ENCODE measurements at regions not wholly inside any gene's neighbourhood (a gene's known extent, or its start where the extent isn't known, plus 50 kb on each side); places are given as distances from the start of the nearest gene placed in this dataset.

GRCh38 chr11:80328774-80329173 is 887.9 kb upstream of the TENM4 start:
- no peaks in the 10 kb centered on the region for H3K36me3 ChIP-seq (ENCODE audit: control insufficient read depth in 2 of 2, extremely low read depth in 1 of 2, insufficient read depth in 2 of 2, low read length in 2 of 2)
- H3K4me1 ChIP-seq (ENCODE audit: control insufficient read depth, extremely low read depth, insufficient read depth, low read length), result peaks cover 15% of the 10 kb centered on the region
- FAIRE-seq (no peak), DNase-seq (ENCODE audit: low read depth, low spot score) (no peak)
- intact Hi-C loops (cut with micrococcal nuclease), result no loop called here
- ChIA-PET POLR2A (no interaction called here), CTCF (no interaction called here)
- no peaks in the 10 kb centered on the region for H4K20me1 ChIP-seq (replicated peaks; ENCODE audit: control insufficient read depth, extremely low read depth, insufficient read depth, low read length)
- H3K79me2 ChIP-seq (ENCODE audit: control insufficient read depth, insufficient read depth, low read length), result no peaks in the 10 kb centered on the region
- no peak overlapping the region for H3K27ac ChIP-seq (ENCODE audit: insufficient read depth, low read depth, low read length)
- H3K9me1 ChIP-seq (replicated peaks; ENCODE audit: control insufficient read depth, extremely low read depth, insufficient read depth, low read length), result no peaks in the 10 kb centered on the region
- H3K4me3 ChIP-seq (replicated peaks in 1 of 3; ENCODE audit: insufficient read depth in 1 of 3, low read depth in 1 of 3, low read length in 3 of 3), result no peak overlapping the region
- TF ChIP-seq POLR2AphosphoS5 (IDR thresholded peaks at IDR 0.05; ENCODE audit: insufficient read depth, low read depth, low read length), result no peak
- TF ChIP-seq MAX (IDR thresholded peaks at IDR 0.05; ENCODE audit: insufficient read depth, insufficient read length), result no peak
- no peak for TF ChIP-seq EZH2 (IDR thresholded peaks at IDR 0.05; ENCODE audit: borderline replicate concordance, low read depth, low read length, severe bottlenecking)
- TF ChIP-seq FOS (IDR thresholded peaks at IDR 0.05; ENCODE audit: borderline replicate concordance, insufficient read depth, low read length), result no peak
- no peak for TF ChIP-seq MYC (IDR thresholded peaks at IDR 0.05; ENCODE audit: low read depth, low read length)
- no peak for TF ChIP-seq CTCF (IDR thresholded peaks at IDR 0.05; ENCODE audit: extremely low read depth in 1 of 2, insufficient read depth in 1 of 2, low read depth in 1 of 2, low read length in 2 of 2)
- no peak for TF ChIP-seq POLR2A (IDR thresholded peaks at IDR 0.05; ENCODE audit: low read depth, low read length)
- no peak for TF ChIP-seq GATA2 (IDR thresholded peaks at IDR 0.05; ENCODE audit: insufficient read depth, insufficient read length, low read depth, low read length)
- no peak for TF ChIP-seq JUN (IDR thresholded peaks at IDR 0.05; ENCODE audit: borderline replicate concordance, insufficient read depth, insufficient read length, low read depth)
- H3K27me3 ChIP-seq (ENCODE audit: control insufficient read depth in 2 of 2, insufficient read depth in 2 of 2, low read length in 2 of 2), result no peaks in the 10 kb centered on the region
- no peaks in the 10 kb centered on the region for H3K9me3 ChIP-seq (replicated peaks; ENCODE audit: control insufficient read depth, insufficient read depth, low read length)
- no TSS peak for BruUV-seq (replicated peaks)
- H3K9ac ChIP-seq (replicated peaks; ENCODE audit: extremely low read depth, insufficient read depth, low read length), result no peak overlapping the region
- dilution Hi-C loops (cut with MboI; ENCODE audit: extremely low pct_ligation_motif_present, low sequenced_read_pairs), result no loop called here
- no peak overlapping the region for H2AFZ ChIP-seq (ENCODE audit: low read depth, low read length)
- H3K4me2 ChIP-seq (ENCODE audit: insufficient read depth, low read length), result no peak overlapping the region
